DND-41 (cell line): ENCODE measurements at regions not wholly inside any gene's neighbourhood (a gene's known extent, or its start where the extent isn't known, plus 50 kb on each side); places are given as distances from the start of the nearest gene placed in this dataset.

Experiments
- EZH2 ChIP-seq: IDR thresholded peaks from 3 replicates; pipeline ENCODE4 v1.6.1; 2012; ENCODE audit warnings: borderline replicate concordance, low read depth, mild to moderate bottlenecking, moderate library complexity, low read length, inconsistent platforms; ENCODE audit not compliant: severe bottlenecking
- TF ChIP-seq, protein P1 (sequence below): IDR thresholded peaks from 2 replicates; pipeline ENCODE4 v1.5.1; 2012; ENCODE audit warnings: borderline replicate concordance, low read length, moderate library complexity, mild to moderate bottlenecking; ENCODE audit not compliant: poor library complexity, severe bottlenecking; ENCODE audit errors: extremely low read depth

DNA sequence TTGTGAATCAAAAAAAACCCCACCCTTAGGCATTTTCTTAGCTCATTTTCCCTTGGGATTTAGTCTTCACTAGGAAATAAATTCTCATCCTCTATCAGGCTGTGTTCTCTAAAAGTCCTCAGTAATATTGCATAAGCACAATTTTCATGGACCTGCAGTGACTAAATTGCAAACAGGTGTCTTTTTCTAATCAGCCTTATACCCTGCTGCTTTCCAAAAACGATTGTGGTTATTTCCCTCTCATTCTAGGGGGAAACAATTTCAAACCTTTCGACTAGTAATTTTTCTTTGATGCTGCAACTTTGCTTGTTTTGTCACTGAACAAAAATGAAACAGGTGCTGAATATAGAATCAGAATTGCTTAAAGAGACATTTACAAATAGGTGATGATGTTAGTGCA is 549.9 kb downstream of the PDHA2 start:
- TF ChIP-seq, protein P1, sequence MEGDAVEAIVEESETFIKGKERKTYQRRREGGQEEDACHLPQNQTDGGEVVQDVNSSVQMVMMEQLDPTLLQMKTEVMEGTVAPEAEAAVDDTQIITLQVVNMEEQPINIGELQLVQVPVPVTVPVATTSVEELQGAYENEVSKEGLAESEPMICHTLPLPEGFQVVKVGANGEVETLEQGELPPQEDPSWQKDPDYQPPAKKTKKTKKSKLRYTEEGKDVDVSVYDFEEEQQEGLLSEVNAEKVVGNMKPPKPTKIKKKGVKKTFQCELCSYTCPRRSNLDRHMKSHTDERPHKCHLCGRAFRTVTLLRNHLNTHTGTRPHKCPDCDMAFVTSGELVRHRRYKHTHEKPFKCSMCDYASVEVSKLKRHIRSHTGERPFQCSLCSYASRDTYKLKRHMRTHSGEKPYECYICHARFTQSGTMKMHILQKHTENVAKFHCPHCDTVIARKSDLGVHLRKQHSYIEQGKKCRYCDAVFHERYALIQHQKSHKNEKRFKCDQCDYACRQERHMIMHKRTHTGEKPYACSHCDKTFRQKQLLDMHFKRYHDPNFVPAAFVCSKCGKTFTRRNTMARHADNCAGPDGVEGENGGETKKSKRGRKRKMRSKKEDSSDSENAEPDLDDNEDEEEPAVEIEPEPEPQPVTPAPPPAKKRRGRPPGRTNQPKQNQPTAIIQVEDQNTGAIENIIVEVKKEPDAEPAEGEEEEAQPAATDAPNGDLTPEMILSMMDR = no peak
- no peak for TF ChIP-seq EZH2
